Nephron progenitor cell (in vitro differentiated cells): ENCODE measurements at regions not wholly inside any gene's neighbourhood (a gene's known extent, or its start where the extent isn't known, plus 50 kb on each side); places are given as distances from the start of the nearest gene placed in this dataset.

Experiments
- DNase-seq: peaks from one replicate; pipeline ENCODE4 v3.0.0; 2021
- H3K27ac Mint-ChIP-seq: 2 replicates; pipeline ENCODE4 v1.8.0; 2021; ENCODE audit warnings: mild to moderate bottlenecking, moderate library complexity, mixed read lengths
- H3K27me3 Mint-ChIP-seq: 2 replicates; pipeline ENCODE4 v1.8.0; 2021; ENCODE audit warnings: mild to moderate bottlenecking, low read depth, mixed read lengths; ENCODE audit not compliant: poor library complexity
- H3K36me3 Mint-ChIP-seq: 2 replicates; pipeline ENCODE4 v1.8.0; 2021; ENCODE audit warnings: low read depth, mixed read lengths
- H3K4me1 Mint-ChIP-seq: 2 replicates; pipeline ENCODE4 v1.8.0; 2021; ENCODE audit warnings: mixed read lengths
- H3K4me3 Mint-ChIP-seq: 2 replicates; pipeline ENCODE4 v1.8.0; 2021; ENCODE audit warnings: mild to moderate bottlenecking, moderate library complexity, mixed read lengths
- H3K9me3 Mint-ChIP-seq: 2 replicates; pipeline ENCODE4 v1.8.0; 2021; ENCODE audit warnings: mild to moderate bottlenecking, moderate library complexity, mixed read lengths
- TF ChIP-seq, protein P1 (sequence below): fragments of 200-600 bp; sonication (generic); IDR thresholded peaks from 2 replicates; pipeline ENCODE4 v1.5.0; 2021; ENCODE audit warnings: antibody characterized with exemption

DNA sequence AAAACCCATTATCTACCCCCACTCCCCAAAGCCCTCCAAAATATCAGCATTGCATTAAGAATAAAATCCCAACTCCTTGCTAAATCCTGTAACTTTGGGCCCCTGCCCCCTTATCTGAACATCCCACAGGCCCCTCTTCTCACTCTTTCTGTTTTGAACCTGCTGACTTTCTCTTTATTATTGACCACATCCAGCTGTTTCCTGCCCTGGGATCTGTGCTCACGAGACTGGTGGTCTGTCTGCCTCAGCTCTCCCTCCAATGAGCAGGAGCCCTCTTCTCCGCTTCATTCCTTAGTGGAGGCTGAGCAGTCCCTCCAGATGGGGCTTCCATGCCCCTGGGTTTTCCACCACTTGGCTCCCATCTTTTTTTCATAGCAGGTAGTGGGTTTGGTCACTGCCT is 116.9 kb downstream of the ACKR3 start:
- peaks cover 16% of the 10 kb centered on the region for H3K27me3 Mint-ChIP-seq
- no peak overlapping the region for H3K4me3 Mint-ChIP-seq
- no peaks in the 10 kb centered on the region for H3K9me3 Mint-ChIP-seq
- TF ChIP-seq, protein P1, sequence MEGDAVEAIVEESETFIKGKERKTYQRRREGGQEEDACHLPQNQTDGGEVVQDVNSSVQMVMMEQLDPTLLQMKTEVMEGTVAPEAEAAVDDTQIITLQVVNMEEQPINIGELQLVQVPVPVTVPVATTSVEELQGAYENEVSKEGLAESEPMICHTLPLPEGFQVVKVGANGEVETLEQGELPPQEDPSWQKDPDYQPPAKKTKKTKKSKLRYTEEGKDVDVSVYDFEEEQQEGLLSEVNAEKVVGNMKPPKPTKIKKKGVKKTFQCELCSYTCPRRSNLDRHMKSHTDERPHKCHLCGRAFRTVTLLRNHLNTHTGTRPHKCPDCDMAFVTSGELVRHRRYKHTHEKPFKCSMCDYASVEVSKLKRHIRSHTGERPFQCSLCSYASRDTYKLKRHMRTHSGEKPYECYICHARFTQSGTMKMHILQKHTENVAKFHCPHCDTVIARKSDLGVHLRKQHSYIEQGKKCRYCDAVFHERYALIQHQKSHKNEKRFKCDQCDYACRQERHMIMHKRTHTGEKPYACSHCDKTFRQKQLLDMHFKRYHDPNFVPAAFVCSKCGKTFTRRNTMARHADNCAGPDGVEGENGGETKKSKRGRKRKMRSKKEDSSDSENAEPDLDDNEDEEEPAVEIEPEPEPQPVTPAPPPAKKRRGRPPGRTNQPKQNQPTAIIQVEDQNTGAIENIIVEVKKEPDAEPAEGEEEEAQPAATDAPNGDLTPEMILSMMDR = no peak
- no peak for DNase-seq
- H3K4me1 Mint-ChIP-seq = peaks cover 93% of the 10 kb centered on the region
- H3K36me3 Mint-ChIP-seq = no peaks in the 10 kb centered on the region
- H3K27ac Mint-ChIP-seq = no peak overlapping the region

DNA sequence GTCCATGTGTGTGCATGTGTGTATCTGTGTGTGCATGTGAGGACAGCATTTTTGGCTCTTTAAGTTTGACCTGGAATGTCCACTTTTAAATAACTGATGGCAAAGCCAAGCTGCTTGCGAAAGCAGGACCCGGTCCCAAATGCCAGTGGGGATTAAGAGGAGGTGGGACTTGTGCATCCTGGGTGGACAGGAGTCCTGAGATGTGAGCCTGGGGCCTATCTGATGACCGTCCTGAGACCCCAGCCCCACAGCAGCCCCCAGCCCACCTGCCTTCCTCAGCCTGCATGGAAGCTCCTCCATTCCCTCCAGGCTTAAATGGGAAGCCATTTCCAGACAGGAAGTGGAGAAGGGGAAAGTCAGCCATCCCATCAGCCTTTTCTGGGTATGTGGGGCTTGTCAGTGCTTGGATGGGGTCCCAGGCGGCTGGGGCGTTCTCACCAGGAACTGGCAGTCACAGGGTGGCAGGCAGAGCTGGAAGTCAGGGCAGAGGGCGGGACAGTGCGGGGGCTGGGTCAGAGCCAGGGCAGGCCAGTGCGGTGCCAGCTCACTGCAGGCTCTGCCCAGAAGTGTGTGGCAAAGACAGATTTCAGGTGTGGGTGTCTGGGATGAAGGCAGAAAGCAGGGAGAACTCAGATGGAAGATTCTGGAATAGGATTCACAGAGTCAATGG is 117.8 kb downstream of the ACKR3 start:
- TF ChIP-seq, protein P1 = no peak
- Mint-ChIP-seq H3K27me3 (peaks cover 24% of the 10 kb centered on the region), H3K27ac (peak overlapping the region; percentile 22), H3K4me1 (peaks cover 95% of the 10 kb centered on the region), H3K4me3 (no peak overlapping the region), H3K9me3 (no peaks in the 10 kb centered on the region), H3K36me3 (no peaks in the 10 kb centered on the region)
- DNase-seq = no peak

DNA sequence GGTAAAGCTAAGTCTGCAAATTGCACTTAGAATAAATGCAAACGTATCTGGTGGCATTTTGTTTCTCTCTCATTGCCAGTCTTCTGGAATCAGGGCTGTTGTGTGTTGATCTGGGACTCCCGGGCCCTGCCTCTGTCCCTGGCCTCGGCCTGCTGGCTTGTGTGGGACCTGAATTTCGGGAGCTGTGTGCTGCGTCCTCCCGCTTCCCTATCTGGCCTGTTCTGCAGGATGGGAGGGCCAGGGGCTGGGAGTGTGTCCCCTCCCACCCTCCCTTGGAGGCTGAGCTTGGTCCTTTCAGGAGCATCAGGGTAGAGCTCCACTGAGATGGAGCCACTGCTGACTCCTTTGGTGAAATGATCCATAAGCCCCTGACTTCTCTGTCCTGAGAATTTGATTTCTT is 118.5 kb downstream of the ACKR3 start:
- H3K4me3 Mint-ChIP-seq = no peak overlapping the region
- H3K27ac Mint-ChIP-seq = peak overlapping the region; percentile 91
- H3K36me3 Mint-ChIP-seq = no peaks in the 10 kb centered on the region
- no peak for DNase-seq
- TF ChIP-seq, protein P1 = no peak
- H3K4me1 Mint-ChIP-seq = peaks cover 91% of the 10 kb centered on the region
- peaks cover 24% of the 10 kb centered on the region for H3K27me3 Mint-ChIP-seq
- H3K9me3 Mint-ChIP-seq = no peaks in the 10 kb centered on the region

DNA sequence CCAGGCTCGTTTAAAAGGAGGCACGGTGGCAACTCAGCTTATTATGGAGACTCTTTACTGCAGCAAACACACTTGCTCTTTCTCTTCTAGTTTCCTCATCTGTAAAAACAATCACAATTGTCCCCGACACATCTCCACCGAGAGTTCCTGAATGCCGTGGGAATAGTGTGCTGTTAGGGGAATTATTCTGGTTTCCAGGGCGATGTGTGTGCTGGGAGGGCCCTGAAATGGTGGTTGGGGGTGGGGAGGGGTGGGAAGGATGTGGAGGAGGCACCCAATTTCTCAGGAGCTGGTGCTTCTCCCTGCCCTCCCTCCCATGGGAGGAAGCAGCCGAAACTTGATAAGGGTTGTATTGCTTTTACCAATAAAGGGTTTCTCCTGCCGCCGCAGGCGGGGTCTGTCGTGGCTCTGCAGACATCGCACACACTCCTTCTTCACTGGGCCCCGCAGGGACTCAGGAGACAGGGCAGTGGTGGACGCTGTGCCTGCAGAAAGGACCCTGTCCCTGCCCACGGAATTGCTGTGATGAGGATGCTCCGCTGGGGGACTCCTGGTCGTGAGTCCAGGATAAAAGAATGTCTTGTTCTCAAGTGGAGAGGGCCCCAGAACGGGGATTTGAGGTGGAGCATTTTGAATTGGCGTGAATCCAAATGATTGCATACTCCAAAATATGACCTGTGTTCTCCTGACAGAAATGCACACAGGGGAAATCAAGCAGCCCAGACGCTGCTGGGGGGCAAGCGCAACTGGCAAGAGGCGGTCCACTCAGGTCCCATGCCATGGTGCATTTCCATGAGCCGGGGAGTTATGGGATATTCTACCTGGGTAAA is 119.2 kb downstream of the ACKR3 start:
- no peaks in the 10 kb centered on the region for H3K36me3 Mint-ChIP-seq
- H3K27me3 Mint-ChIP-seq = peaks cover 23% of the 10 kb centered on the region
- peaks cover 94% of the 10 kb centered on the region for H3K4me1 Mint-ChIP-seq
- TF ChIP-seq, protein P1 = no peak
- peak overlapping the region; percentile 58 for H3K4me3 Mint-ChIP-seq
- peak; percentile 49 for DNase-seq
- H3K27ac Mint-ChIP-seq = peak overlapping the region; percentile 91
- H3K9me3 Mint-ChIP-seq = no peaks in the 10 kb centered on the region

DNA sequence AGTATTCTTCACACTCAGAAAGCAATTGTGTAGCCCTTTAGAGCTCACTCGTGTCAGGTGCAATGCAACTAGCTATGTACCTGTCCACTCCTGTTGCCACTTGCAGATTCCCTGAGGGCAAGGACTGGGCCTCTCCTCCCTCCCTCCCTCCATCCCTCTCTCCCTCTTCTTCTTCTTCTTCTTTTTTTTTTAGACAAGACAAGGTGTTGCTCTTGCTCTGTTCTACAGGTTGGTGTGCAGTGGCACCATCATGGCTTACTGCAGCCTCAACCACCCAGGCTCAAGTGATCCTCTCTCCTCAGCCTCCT is 119.7 kb downstream of the ACKR3 start:
- H3K4me3 Mint-ChIP-seq = no peak overlapping the region
- peaks cover 22% of the 10 kb centered on the region for H3K27me3 Mint-ChIP-seq
- H3K4me1 Mint-ChIP-seq = peaks cover 94% of the 10 kb centered on the region
- DNase-seq = no peak
- TF ChIP-seq, protein P1 = no peak
- no peak overlapping the region for H3K27ac Mint-ChIP-seq
- no peaks in the 10 kb centered on the region for H3K36me3 Mint-ChIP-seq
- H3K9me3 Mint-ChIP-seq = no peaks in the 10 kb centered on the region
